Hepatocyte (in vitro differentiated cells): ENCODE measurements at regions not wholly inside any gene's neighbourhood (a gene's known extent, or its start where the extent isn't known, plus 50 kb on each side); places are given as distances from the start of the nearest gene placed in this dataset.

Experiments
- CTCF ChIP-seq: fragments of 200-600 bp; sonication (generic); IDR thresholded peaks from 2 replicates; pipeline ENCODE4 v1.5.1; 2016; ENCODE audit warnings: antibody characterized with exemption, mild to moderate bottlenecking; ENCODE audit not compliant: poor library complexity
- EZH2 ChIP-seq: fragments of 200-600 bp; sonication (generic); IDR thresholded peaks from 2 replicates; pipeline ENCODE4 v1.6.1; 2016; ENCODE audit warnings: antibody characterized with exemption, mild to moderate bottlenecking, borderline replicate concordance
- EZH2phosphoT487 ChIP-seq: fragments of 200-600 bp; sonication (generic); IDR thresholded peaks from one replicate; pipeline ENCODE4 v1.6.1; 2018; ENCODE audit warnings: antibody characterized with exemption, mild to moderate bottlenecking, low read depth, moderate library complexity; ENCODE audit not compliant: unreplicated experiment, severe bottlenecking

DNA sequence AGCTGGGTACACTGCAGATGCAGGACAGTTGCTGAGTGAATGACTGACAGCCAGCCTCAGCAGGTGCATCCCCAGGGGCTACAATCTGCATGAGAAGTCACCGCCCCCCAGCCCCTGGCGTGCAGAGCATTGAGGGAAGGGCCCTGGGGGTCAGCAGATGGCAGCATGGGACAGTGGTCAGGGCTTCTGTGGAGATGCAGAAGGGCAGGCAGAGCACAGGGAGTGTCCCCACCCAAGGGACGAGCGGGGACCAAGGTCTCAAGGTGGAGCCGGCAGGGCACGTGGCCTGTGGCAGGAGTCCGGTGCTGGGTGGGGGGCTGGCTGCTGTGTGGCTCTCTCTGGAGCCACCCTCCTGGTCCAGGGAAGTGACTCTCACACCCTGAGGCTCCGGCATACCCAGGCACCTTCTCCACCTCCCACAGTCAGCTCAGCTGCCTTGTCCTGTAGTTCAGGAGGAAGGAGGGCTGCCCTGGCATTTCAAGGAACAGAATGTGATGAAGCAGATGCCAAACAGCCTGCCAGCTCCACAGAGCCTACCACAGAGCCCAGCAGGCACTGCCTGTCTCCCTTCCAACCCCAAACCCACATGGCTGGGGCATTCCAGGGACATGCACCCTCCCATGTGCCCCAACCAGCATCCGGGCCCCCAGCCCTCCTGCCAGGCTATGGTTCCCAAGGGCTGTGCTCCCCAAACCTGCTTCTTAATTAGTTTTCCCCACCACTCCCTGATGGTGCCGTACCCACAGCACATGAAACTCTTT, 114.5 kb downstream of the TMEM130 start:
- TF ChIP-seq EZH2phosphoT487: no peak
- no peak for TF ChIP-seq EZH2
- peak; percentile 12 for TF ChIP-seq CTCF
